GM21390 (cell line): ENCODE measurements at regions not wholly inside any gene's neighbourhood (a gene's known extent, or its start where the extent isn't known, plus 50 kb on each side); places are given as distances from the start of the nearest gene placed in this dataset.
"Not testable (repeated sequence)": the region's sequence is repeated elsewhere in the genome, so short reads cannot be mapped to it uniquely, and the experiment has no call there.

Experiments
- ATAC-seq: cut with Tn5 transposase; IDR thresholded peaks from one replicate; pipeline ENCODE4 v1.9.1; 2021; ENCODE audit not compliant: unreplicated experiment

DNA sequence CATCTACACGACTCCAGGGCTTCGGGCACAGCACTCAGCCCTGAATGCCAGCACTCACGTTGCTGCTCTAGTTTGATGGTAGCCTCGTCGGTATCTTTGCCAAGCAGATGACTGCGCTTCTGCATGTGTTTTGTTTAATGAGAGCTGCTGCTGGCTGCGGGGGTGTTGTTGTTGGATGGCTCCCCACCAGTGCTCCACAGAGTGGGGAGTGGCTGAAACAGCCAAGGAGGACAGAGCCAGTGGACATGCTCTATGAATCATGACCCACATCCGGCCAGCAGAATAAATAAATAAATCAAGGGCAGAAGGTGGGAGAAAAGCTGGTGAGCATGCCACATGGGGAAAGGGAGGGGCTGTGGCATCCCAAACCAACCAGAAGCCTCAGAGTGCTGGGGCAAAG lies 131.2 kb upstream of the SOX11 start:
- no peak for ATAC-seq

DNA sequence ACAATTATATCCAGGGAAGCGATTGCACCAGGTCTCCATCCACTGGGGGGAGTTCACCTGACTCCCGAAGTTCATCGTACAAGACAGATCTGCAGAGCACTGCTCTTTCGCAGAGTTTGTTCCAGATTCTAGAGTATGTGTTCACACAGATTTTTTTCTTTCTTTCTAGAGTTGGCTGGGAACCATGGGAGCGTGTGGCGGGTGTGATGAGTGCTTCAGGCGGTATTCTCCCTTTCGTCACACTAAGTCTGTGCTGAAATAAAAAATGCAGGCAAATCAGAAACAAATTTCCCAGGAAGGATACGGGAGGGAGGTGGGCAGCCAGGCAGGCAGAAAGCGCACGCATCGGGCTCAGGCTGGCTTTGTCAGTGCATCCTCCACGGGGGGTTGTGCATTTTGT lies 129.8 kb upstream of the SOX11 start:
- ATAC-seq = no peak

DNA sequence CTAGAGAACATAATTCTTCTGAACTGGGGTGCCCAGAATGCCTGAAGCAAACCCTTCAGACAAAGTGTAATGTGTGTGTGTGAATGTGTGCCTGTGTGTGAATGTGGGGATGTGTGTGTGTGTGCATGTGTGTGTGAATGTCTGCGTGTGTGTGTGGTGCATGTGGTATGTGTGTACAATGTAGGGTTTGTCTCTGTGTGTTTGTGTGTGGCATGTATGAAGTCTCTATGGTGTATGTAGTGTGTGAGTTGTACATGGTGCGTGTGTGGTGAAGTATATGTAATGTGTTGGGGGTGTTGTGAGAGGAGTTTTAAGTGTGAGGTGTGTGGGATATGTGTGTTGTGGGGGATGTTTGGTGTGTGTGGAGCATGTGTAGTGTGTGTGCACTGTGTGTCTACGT lies 129.3 kb upstream of the SOX11 start:
- no peak for ATAC-seq

DNA sequence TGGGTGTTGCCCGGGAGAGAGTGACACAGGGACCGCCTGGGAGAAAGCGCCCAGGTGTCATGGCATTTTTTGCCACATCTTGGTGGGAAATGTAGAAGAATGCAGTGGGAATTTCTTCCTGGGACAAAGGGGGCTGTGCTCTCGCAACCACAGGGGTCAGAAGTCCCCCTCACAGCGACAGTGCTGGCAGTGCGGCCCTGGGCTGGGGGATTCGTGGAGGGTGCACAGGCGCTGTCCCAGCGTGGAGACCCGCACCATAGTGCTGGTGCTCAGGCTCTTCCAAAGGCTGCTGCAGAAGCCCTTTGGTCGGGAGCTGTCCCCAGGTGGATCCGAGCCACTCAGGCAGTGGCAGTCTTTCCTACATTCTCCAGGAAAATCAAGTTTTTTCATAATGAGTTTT lies 128.8 kb upstream of the SOX11 start:
- ATAC-seq = no peak

DNA sequence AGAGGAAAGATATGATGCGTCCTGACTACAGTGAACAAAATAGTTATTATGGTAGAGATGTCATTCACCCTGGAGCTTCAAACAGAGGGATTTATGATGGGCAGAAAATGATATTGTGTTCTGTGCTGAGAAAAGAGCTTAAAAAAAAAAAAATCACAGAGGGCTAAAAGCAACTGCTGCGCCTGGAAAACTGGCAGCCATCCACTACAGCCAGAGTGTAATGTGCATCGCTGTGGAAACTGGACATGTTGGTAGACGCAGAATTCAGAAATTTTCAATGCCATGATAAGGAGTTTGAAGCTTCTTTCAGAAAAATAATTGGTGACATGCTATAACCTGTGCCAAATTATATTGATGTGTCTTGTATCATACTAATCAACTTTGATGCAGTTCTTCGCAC lies 122.9 kb upstream of the SOX11 start:
- no peak for ATAC-seq

DNA sequence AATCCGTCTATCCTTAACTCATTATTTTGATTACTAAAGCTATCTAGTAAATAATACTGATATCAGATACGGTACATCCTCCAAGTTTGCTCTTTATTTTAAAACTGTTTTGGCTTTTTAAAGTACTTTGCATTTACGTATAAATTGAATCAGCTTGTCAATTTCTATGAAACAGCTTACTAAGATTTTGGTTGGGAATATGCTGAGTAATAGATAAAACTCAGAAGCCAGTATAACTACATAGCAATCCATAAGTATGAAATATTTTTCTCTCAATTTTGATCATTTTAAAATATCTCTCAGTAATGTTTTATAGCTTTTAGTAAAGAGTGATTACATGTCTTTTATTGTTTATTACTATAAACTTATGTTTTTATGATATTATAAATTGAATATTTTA lies 116.2 kb upstream of the SOX11 start:
- ATAC-seq = no peak

DNA sequence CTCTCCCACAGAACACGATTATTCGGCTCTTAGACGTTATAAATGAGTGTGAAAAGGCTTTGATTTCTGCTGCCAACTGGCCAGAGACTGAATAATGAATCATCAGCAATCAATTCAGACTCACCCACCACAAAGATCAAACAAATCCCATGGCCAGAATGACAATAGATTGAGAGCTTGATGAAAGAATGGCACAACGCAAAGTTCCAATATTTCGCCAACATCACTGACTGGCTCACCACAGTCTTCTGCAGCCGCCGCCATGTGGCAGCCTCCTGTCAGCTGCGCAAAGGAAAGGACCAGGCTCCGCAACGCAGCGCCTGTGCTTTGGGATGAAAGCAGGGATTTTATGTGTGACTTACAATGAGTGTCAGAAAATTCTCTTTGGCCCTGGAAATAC lies 104.4 kb upstream of the SOX11 start:
- no peak for ATAC-seq

DNA sequence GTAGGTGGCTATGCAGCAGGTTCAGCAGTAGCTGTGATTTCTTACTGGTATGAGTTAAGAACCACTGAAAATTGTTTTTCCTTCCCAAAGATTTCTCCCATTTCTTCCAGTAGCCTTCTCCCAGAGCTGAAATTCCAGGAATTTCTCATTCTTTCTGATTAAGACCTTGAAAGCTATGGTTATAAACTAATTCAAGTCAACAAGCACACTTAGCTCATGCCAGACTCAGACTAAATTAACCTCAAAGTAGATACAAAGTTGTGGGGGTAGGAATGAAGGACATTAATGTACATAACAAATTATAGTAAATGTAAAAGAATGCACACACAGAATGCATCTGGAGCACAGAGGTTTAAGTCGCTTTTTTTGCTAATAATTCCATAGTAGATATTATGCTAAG lies 103.6 kb upstream of the SOX11 start:
- no peak for ATAC-seq

DNA sequence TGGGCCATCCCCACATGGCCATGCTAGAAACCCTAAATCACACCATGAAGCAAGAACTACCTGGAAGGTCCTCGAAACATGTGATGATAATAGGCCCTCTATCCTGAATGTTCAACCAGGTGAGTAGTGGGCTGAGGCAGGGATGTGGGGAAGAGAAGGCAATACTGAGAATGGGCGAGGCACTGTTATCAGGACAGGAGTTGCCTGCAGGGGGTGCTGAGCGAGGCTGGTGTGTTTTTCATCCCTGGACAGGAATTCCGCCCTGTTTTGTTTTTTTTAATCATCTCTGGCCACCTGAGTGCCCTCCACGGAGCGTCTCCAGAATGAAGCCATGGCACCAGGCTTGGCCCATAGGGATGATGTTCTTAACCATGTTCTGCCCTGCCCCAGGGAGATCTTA lies 103.0 kb upstream of the SOX11 start:
- ATAC-seq = no peak

DNA sequence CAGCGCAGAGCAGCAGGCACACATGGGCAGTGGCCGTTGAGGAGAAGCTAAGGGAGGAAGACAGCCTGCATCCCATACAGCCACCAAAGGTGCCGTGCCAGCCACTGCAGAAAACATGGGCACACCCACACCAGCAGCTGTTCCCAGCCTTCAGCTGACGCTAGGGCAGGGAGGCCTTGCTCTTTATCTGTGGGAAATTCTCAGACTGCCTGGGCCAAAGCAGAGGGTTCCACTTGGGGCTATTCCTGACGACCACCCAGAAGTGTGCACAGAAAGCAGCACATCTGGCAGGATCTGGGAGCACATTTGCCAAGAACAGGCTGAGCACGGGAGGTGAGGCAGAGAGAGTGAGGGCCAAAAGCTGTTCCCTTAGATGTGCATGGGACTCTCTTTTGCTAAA lies 101.3 kb upstream of the SOX11 start:
- ATAC-seq = no peak

DNA sequence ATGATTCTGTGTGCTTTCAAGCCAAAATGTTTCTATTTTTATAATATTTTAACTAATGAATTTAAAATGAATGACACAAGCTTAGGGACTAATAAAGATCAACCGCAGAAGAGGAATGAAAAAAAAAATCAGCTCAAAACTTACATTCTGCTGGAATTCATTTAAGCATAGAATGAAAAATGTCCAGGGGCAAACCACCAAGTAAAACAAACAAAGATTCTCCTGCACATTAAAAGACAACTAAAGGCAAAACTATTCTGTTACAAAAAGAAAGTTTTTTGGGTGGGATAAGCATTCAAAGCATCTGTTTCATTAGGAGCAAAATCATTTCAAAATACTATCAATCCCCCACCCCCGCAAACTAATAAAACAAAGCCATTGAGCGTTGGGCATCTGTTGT lies 99.3 kb upstream of the SOX11 start:
- ATAC-seq = no peak

DNA sequence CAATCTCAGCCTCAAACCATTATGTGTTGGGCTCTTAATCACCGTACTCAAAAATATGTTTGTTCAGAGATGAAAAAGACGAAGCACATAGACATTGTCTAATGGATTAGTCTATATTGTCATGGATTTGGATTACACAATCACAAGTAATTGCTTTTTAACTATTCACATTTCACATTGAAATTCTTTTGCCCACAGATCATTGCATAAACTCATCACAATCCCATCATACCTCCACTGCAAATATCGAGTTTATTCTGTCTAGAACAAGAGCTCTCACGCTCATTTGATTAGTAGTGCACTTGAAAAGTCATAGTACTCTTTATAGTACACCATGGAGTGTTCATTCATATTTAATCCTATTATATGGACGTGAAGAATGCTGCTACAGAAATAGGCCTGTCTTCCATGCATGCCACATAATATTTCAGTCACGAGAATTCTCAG lies 97.9 kb upstream of the SOX11 start:
- ATAC-seq = no peak

DNA sequence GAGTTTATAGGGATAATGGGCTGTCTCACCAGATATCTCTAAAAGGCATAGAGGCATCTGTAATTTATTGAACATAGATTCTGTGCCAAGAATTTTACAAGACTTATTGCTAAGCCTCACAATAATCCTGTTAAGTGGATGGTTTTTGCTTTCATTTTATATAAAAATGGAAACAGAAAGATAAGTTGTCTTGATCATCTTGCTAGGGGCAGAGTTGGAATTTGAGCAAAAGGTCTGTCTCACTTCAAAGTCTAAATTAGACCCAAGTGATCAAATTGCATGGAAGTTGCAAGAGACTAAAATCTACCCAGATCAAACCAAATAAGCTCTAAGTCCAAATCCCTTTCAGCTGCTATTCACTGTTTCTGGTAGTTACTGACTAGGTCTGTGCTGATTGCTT lies 95.3 kb upstream of the SOX11 start:
- no peak for ATAC-seq

DNA sequence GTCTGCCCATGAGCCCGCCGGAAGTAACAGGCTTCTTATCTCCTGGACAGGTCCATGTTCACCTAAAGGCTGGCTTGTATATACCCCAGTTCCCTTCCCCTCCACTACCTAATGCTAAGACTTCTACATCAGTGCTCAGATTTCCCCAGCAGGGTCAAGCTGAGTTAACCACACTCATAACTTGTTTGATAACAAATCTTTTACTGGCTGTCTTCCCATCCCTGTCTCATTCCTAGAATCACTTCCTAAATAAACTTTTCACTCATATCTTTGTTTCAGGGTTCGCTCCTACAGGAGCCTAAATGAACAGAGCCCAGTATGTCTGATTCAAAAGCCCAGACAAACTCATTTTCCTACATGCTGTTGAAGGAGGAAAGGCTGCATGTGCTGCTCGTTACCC lies 94.0 kb upstream of the SOX11 start:
- no peak for ATAC-seq

DNA sequence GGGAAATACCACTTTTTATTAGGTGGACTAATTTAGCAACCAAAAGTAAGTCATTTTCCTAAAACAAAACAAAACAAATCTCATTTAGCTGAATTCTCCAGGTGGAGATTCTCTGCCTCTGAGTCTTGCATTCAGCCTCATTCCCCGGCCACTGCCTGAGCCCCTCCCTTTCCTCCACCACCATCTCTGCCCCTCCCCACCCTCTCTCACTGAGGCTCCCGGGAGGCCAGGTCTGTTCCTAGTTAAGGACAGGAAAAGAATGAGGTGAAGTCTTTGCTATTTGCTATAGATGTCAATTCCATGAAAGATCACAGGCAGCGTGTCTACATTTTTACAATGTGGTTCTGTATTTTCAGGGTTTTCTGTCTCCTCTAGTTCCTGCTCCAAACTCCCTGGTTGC lies 83.0 kb upstream of the SOX11 start:
- no peak for ATAC-seq

DNA sequence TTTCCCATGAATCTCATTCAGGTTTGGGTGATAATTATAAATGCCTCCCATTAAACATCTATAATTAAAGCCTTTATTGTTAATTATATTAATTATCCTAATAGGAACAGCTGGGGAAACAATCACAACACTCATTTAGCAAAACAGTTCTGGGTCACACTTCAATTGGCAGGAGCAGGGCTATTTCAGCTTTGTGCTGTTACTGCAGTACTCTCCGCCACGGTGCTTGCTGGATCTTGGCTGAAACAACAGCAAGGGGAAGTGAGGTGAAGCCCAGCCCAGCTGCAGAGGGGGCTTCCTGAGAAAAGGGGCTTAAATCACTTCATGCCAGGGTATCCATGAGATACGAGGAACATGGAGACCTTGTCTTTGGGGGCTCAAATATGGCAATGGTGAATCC lies 79.5 kb upstream of the SOX11 start:
- no peak for ATAC-seq

DNA sequence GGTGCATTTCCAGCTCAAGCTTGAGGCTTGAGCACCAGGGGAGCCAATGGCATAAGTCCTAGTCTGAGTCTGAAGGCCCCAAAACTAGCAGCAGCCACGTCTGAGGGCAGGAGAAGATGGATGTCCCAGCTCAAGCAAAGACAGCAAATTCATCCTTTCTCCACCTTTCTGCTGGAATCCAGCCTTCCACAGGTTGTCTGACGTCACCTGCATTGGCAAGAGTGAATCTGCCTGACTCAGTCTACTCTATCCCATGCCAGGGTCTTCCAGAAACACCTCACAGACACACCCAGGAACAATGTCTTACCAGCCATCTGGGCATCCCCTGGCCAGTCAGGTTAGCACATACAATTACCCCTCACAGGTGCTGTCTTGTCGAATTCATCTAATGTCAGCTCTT lies 76.2 kb upstream of the SOX11 start:
- no peak for ATAC-seq

DNA sequence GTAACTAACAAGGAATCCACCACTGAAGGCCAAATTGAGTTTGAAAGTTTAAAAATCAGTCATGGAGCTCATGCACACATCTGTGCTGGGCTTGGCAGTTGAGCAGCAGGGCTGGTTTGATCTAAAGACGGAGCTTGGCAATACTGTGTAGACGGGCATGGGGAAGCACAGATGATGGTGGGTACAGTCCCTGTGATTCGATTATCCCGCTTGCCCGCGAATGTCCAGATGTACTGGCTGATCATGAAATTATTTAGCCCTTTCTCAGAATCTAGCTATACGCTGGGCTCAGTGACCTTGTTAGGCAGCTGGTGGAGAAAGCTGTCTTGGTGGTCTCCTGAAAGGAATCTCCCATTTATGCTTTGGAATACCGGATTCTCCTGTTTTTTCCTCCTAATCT lies 74.8 kb upstream of the SOX11 start:
- ATAC-seq = no peak

DNA sequence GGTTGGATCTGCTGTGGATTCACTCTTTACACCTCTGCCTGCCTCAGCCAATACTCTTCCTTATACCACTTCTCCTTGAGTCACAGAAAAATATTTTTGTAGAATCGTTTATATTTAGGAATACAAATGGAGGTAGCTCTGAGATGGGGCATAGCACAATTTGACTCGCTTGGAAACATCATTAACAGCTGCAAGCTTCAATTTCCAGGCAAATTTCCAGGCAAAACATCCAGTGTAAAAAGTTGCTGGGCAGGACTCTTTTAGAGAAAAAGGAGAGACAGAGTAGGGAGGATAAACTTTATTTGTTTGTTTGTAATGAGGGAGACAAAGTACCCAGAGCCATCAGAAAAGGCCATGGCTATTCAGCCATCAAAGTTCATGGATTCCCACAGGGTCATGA lies 74.4 kb upstream of the SOX11 start:
- ATAC-seq = no peak

DNA sequence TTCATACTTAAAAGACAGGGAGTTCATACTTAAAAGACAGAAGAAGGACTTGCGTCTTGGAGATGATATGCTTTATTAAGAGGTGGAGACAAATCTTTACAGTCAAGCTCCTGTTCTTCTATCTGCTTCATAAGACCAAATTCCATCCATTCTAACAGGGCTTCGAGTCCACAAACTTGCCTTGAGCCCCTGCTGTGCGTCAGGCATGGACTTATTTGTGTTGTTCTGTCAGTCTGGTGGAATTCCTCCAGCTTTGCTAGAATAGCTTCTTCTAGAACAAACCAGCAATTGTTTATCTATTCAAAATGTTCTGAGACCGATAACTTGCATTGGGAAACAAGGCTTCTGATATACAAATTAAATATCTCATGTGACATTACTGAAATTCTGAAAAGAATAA lies 73.9 kb upstream of the SOX11 start:
- ATAC-seq = no peak

DNA sequence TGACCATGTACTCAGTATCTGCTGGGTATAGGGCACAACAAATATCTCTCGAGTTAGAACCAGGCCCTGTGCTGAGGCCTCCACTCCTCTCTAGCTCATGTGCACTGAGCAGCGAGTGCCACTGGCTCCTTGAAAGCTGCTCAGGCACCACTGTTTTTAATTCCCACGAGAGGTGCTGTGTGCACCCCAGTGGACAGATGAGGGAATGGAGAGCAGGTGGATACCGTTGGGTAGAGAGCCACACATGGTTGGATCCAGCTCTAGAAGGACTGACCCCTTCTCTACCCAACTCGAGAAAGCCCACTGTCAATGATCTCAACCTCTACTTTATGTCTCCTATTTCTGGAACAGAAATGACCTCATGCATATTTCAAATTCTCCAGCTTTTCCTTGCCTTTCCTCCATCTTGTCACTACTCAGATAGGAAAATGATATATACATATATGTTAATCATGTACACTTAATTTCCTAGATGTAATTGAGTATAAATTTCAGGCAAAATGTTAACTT lies 66.6 kb upstream of the SOX11 start:
- ATAC-seq = not testable (repeated sequence)

DNA sequence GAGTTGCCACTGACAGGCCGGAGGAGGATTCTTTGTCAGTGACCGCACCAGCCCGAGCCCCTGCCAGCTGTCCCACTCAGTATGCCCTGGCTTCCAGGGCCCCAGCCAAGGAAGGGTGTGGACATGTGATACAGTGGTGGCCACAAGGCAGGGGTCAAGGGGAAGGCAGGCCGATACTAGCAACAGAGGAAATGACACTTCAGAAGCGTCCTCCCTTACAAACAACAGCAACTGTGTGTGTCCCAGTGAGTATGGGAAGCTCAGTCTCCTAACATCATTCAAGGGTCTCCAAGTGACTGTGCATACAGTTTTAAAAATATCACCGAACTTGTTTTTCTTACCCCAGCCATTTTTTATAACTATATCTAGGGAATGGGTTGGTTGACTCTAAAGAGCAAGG lies 63.7 kb upstream of the SOX11 start:
- ATAC-seq = not testable (repeated sequence)

DNA sequence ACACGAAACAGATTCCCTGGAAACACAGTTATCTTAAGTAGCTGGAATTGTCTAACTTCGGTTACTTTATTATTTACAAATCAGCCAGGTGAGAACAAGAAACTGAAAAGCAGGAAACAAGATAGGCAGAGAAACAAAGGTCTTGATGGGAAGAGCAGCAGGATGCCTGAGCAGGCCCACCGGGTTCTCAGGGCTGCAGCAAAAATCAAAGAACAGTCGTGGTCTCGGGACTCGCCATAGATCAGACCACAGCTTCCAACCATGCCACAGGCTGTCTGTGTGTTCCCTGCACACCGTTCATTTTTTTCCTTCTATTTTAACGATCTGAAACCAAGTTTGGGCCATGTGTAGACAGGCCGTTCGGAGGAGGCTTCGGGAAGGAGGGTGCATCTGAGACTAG lies 62.7 kb upstream of the SOX11 start:
- not testable (repeated sequence) for ATAC-seq

DNA sequence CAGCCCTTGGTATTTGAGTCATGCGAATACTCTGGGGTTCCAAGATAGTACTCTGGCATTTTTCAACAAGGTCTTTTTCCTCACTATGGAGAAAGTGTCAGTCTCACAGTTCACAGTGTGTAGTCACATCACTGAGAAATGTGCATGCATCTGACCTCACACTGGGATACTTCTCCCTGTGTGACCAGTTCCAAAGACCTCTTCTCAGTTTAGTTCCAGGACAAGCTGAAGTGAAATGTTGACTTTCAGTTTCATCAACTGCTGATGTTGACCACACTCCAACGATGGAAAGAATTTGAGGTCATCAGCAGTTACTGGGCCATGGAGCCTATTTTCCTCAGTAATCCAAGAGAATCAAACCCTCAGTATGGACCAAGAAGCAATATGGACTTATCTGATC lies 55.1 kb upstream of the SOX11 start:
- not testable (repeated sequence) for ATAC-seq
